Gastroesophageal sphincter (tissue), 4 donors: ENCODE measurements at regions not wholly inside any gene's neighbourhood (a gene's known extent, or its start where the extent isn't known, plus 50 kb on each side); places are given as distances from the start of the nearest gene placed in this dataset.

ENCODE experiments used
- ATAC-seq: fragments of 150-250 bp; one replicate; pipeline ENCODE4 v1.9.1; 2016; ENCODE audit warnings: mild to moderate bottlenecking, moderate library complexity
- H3K27ac ChIP-seq, 4 donors: fragments of 200-600 bp; sonication (generic) in 3 of 4; 1 replicate in 3 of 4; 2 replicates in 1 of 4; pipeline ENCODE4 v1.5.1; 2016 to 2019
- H3K27me3 ChIP-seq: fragments of 200-600 bp; sonication (generic); one replicate; pipeline ENCODE4 v1.5.1; 2019
- H3K36me3 ChIP-seq, 2 donors: fragments of 200-600 bp; sonication (generic); one replicate each; pipeline ENCODE4 v1.5.1; 2019; ENCODE audit warnings: control low read depth in 1 of 2
- H3K4me1 ChIP-seq, 3 donors: fragments of 200-600 bp; sonication (generic); 1 replicate in 2 of 3; 2 replicates in 1 of 3; pipeline ENCODE4 v1.5.1; 2016 to 2019; ENCODE audit warnings: control low read depth in 2 of 3
- H3K4me3 ChIP-seq, 2 donors: fragments of 200-600 bp; sonication (generic); one replicate each; pipeline ENCODE4 v1.5.1; 2019; ENCODE audit warnings: mild to moderate bottlenecking in 1 of 2, moderate library complexity in 1 of 2
- H3K9me3 ChIP-seq, 3 donors: fragments of 200-600 bp; sonication (generic); one replicate each; pipeline ENCODE4 v1.5.1; 2017 to 2019; ENCODE audit warnings: control low read depth in 2 of 3
- EP300 ChIP-seq: sonication (generic); formaldehyde crosslinking; IDR thresholded peaks from one replicate; pipeline ENCODE4 v1.6.1; 2017; ENCODE audit warnings: antibody characterized with exemption, mild to moderate bottlenecking
- POLR2A ChIP-seq, 2 donors: fragments of 450-650 bp; IDR thresholded peaks; one replicate each; pipeline ENCODE4 v1.6.1; 2017; ENCODE audit warnings: antibody characterized with exemption in 2 of 2, mild to moderate bottlenecking in 2 of 2, moderate library complexity in 1 of 2
- POLR2AphosphoS5 ChIP-seq: sonication (generic); formaldehyde crosslinking; IDR thresholded peaks from one replicate; pipeline ENCODE4 v1.6.1; 2017; ENCODE audit warnings: antibody characterized with exemption
- WGBS, 2 donors: methylation state at CpG; one replicate each; pipeline ENCODE4 v1.1.5; 2018; ENCODE audit warnings: low coverage in 1 of 2; 5-methylcytosine and 5-hydroxymethylcytosine counted together
- TF ChIP-seq, protein P1 (sequence below), 4 experiments: fragments of 200-600 bp in 2 of 4; fragments of 450-650 bp in 2 of 4; sonication (generic) in 1 of 4; IDR thresholded peaks; one replicate each; pipeline ENCODE4 v1.5.1; 2017 to 2019; ENCODE audit warnings: antibody characterized with exemption in 4 of 4, mild to moderate bottlenecking in 2 of 4, moderate library complexity in 2 of 4

- no peak overlapping the region for H3K4me3 ChIP-seq
- no peaks in the 10 kb centered on the region for H3K36me3 ChIP-seq
- H3K9me3 ChIP-seq = no peaks in the 10 kb centered on the region
- H3K27me3 ChIP-seq = no peaks in the 10 kb centered on the region
- TF ChIP-seq POLR2A (IDR thresholded peaks at IDR 0.05) (no peak), EP300 (no peak), POLR2AphosphoS5 (no peak)
- TF ChIP-seq, protein P1, sequence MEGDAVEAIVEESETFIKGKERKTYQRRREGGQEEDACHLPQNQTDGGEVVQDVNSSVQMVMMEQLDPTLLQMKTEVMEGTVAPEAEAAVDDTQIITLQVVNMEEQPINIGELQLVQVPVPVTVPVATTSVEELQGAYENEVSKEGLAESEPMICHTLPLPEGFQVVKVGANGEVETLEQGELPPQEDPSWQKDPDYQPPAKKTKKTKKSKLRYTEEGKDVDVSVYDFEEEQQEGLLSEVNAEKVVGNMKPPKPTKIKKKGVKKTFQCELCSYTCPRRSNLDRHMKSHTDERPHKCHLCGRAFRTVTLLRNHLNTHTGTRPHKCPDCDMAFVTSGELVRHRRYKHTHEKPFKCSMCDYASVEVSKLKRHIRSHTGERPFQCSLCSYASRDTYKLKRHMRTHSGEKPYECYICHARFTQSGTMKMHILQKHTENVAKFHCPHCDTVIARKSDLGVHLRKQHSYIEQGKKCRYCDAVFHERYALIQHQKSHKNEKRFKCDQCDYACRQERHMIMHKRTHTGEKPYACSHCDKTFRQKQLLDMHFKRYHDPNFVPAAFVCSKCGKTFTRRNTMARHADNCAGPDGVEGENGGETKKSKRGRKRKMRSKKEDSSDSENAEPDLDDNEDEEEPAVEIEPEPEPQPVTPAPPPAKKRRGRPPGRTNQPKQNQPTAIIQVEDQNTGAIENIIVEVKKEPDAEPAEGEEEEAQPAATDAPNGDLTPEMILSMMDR (IDR thresholded peaks at IDR 0.05) = no peak
- no peak overlapping the region for H3K27ac ChIP-seq
- H3K4me1 ChIP-seq = peaks cover 0 to 8% (median 2%) of the 10 kb centered on the region in 3 donors
- ATAC-seq = no peak
- WGBS, 2 donors = 55 to 58% methylated on average over 1 of the region's 1 CpG
Measured at GRCh38 chr5:125367702-125368101, 621.3 kb upstream of the ZNF608 start.

DNA sequence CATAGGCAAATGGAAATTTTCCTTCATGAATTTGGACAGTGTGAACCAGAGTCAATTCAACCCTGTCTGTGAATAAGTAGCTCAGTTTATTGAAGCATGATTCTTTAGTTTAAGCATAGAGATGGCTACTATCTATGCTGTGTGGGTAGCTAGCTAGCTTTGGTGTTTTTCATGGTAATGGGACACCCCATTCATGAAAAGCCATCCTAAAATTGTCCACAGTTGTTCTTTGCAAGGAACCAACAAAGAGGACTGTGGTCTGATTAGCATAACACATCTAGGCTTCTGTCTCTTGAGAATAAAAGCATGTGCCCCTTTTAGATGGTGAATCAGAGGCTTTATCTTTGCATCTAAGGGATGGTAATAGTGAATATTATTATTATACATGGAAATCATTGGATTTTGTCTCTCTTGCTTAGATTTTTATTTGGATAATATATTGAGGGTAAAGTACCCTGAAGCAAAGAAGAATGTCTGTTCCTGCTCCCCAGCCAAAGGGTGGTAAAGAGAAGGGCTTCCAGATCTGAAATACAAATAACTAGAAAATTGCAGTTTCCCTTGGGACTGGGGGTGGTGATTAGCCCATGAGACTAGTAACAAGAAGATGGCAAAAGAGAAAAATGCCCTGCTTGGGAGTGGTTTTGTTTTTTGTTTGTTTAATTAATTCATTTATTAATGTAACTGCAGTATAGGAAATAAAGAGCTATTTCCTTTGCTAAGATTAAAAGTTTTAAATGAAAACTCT lies 624.2 kb upstream of the ZNF608 start:
- H3K36me3 ChIP-seq = no peaks in the 10 kb centered on the region
- no peak overlapping the region for H3K27ac ChIP-seq
- H3K9me3 ChIP-seq = no peaks in the 10 kb centered on the region
- no peak overlapping the region for H3K4me3 ChIP-seq
- ATAC-seq = no peak
- peaks cover 0 to 8% (median 2%) of the 10 kb centered on the region in 3 donors for H3K4me1 ChIP-seq
- no peak for TF ChIP-seq POLR2AphosphoS5
- TF ChIP-seq POLR2A (IDR thresholded peaks at IDR 0.05) = no peak
- TF ChIP-seq, protein P1 (IDR thresholded peaks at IDR 0.05) = no peak
- no peak for TF ChIP-seq EP300
- H3K27me3 ChIP-seq = no peaks in the 10 kb centered on the region

DNA sequence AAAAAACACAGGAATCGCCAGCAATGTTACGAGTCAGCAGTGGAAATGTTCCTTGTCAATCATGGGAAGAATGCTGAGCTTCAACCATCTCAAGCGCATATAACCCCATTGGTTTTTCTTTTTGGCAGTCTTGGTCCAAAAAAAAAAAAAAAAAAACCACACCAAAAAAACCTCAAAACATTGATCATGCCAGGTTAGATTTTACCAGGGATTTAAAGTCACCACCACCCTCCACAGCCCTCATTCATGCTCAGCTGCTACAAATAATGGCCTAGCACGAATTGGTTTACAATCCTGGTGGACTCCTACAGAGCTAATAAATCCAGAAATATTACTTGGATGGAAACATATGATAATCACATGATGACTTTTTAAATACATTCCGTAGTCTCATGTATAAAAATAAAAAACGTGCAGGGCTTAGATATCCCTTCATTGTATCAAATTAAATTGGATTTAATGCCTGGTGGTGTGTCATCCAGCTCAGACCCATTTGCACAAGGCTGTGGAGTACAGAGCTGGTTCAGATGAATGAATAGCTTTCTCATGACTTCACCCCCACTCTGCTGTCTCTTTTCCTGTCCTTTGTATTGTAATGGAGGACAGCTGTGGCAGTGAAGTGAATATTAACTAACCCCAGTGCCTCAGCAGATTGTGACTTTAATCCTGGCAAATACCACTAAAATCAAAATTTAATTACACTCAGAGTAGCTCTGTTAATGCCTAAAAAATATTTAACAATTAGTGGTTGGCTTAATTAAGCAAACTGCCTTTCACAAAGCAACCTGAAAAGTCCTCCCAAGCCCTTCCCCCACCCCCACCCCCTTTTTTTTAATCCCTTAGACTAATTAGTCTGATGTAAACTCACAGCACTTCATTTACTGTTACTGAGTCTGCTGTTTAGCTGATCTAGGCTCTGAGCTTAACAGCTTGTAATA lies 626.5 kb upstream of the ZNF608 start:
- H3K27me3 ChIP-seq = no peaks in the 10 kb centered on the region
- H3K4me1 ChIP-seq = peaks cover 0 to 8% (median 2%) of the 10 kb centered on the region in 3 donors
- no peak overlapping the region for H3K4me3 ChIP-seq
- no peaks in the 10 kb centered on the region for H3K36me3 ChIP-seq
- WGBS, 2 donors = 67 to 75% methylated on average over 3 to 6 of the region's 6 CpGs
- ATAC-seq = no peak
- no peaks in the 10 kb centered on the region for H3K9me3 ChIP-seq
- TF ChIP-seq POLR2AphosphoS5 (no peak), POLR2A (IDR thresholded peaks at IDR 0.05) (no peak)
- H3K27ac ChIP-seq = no peak overlapping the region

DNA sequence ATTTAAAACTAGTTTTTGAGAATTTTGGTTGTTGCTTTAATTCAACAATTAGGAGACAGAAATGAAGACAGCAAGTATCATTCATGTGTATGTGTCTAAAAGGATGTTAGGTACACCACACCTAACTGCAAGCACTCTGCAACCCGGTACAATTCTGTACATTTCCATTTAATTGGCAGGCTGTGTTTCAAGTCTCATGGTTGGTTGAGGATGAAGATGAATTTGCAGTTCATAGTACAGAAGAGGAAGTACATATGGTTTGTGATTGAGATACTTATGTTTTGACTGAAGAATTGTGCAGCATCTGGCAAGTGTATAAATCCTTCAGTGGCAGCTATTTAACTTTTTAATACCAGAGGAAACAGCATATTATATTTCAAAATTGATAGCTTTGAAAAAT lies 628.7 kb upstream of the ZNF608 start:
- no peak for TF ChIP-seq POLR2AphosphoS5
- TF ChIP-seq, protein P1 (IDR thresholded peaks at IDR 0.05) = no peak
- no peak for TF ChIP-seq POLR2A (IDR thresholded peaks at IDR 0.05)
- no peak for TF ChIP-seq EP300
- no peak for ATAC-seq
- Histone ChIP-seq H3K36me3 (no peaks in the 10 kb centered on the region), H3K9me3 (no peaks in the 10 kb centered on the region), H3K27ac (no peak overlapping the region), H3K4me1 (peaks cover 0 to 1% (median 0%) of the 10 kb centered on the region in 3 donors), H3K27me3 (no peaks in the 10 kb centered on the region), H3K4me3 (no peak overlapping the region)
- 83 to 84% methylated on average over 1 of the region's 1 CpG for WGBS, 2 donors

DNA sequence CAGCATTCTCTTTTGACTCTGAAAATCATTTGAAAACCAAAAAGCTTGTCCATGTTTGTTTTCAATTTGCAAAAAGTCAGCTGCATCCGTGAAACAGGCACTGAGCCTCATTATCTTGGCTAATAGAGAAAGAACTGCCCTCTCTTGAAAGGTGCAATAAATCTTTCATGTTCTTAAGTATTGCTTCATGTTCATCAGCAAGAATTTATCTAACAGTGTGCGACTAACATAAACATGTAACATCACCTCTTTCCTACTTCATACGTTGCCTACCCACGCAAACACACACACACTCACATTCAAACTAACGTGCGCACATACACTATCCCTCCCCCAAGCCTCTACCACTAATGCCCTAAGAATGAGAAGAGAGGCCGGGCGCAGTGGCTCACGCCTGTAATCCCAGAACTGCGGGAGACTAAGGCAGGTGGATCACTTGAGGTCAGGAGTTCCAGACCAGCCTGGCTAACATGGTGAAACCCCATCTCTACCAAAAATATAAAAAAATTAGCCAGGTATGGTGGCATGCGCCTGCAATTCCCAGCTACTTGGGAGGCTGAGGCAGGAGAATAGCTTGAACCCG lies 629.7 kb upstream of the ZNF608 start:
- ATAC-seq = no peak
- TF ChIP-seq, protein P1 (IDR thresholded peaks at IDR 0.05) = no peak
- no peak for TF ChIP-seq EP300
- no peak for TF ChIP-seq POLR2AphosphoS5
- TF ChIP-seq POLR2A (IDR thresholded peaks at IDR 0.05) = no peak
- 40 to 69% methylated on average over 2 to 6 of the region's 12 CpGs for WGBS, 2 donors

More for the DNA sequence above, 629.7 kb upstream of the ZNF608 start:
- no peak overlapping the region for H3K27ac ChIP-seq
- H3K36me3 ChIP-seq = no peaks in the 10 kb centered on the region
- no peaks in the 10 kb centered on the region for H3K27me3 ChIP-seq
- H3K4me1 ChIP-seq = no peaks in the 10 kb centered on the region
- H3K9me3 ChIP-seq = no peaks in the 10 kb centered on the region
- H3K4me3 ChIP-seq = no peak overlapping the region
